ENCODE measurements at regions not wholly inside any gene's neighbourhood (a gene's known extent, or its start where the extent isn't known, plus 50 kb on each side); places are given as distances from the start of the nearest gene placed in this dataset.

DNA sequence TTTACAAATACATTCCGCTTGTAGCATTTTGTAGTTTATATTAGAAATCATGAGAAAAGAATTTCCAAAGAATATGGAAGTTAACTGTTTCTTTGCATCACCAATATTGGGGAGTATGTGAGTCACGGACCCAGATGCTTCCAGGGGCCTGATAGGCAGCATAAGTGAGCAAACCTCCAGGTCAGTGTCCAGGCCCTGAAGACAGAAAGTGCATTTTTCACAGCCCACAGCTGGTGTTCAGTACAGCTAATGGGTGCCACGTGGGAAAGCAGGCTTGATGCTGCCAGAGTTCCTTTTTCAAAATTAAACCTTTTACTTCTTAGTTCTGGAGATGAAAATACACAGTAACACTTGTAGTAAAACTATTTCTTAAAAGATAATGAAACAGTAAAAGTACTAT, 454.4 kb upstream of the ACTBL2 start:
- no peaks in the 10 kb centered on the region for H3K9me3 ChIP-seq (replicated peaks; ENCODE audit: insufficient read depth, low read length)
- H3K4me3 ChIP-seq (ENCODE audit: low read length): no peak overlapping the region
- DNase-seq: no peak
- H3F3A ChIP-seq (ENCODE audit: insufficient read depth, low read length): no peaks in the 10 kb centered on the region
- no peak overlapping the region for H3K4me2 ChIP-seq (ENCODE audit: low read depth, low read length)
- H3K9me2 ChIP-seq (replicated peaks; ENCODE audit: insufficient read depth, low read length): no peaks in the 10 kb centered on the region
- H3K36me3 ChIP-seq (replicated peaks; ENCODE audit: insufficient read depth, low read length): no peaks in the 10 kb centered on the region
- no peak overlapping the region for H2AFZ ChIP-seq (ENCODE audit: low read length)
- H4K20me1 ChIP-seq (ENCODE audit: insufficient read depth, low read length): no peaks in the 10 kb centered on the region
- H3K9ac ChIP-seq (ENCODE audit: low read length): no peak overlapping the region
- H3K27me3 ChIP-seq (replicated peaks; ENCODE audit: insufficient read depth, low read length): no peaks in the 10 kb centered on the region
- H3K79me2 ChIP-seq (ENCODE audit: low read length): no peaks in the 10 kb centered on the region
- no peak overlapping the region for H3K27ac ChIP-seq (ENCODE audit: low read length)
- no peak for TF ChIP-seq CTCF (IDR thresholded peaks at IDR 0.05; ENCODE audit: low read length)
- no peak for TF ChIP-seq EZH2phosphoT487 (IDR thresholded peaks at IDR 0.05; ENCODE audit: low read length)
- TF ChIP-seq EZH2 (optimal IDR thresholded peaks at IDR 0.05; ENCODE audit: low read depth, low read length): no peak
- H3K4me1 ChIP-seq (ENCODE audit: low read length): no peaks in the 10 kb centered on the region; the same call in 1 of the 2 replicates

GRCh38 chr5:57932761-57933160, 450.1 kb upstream of the ACTBL2 start:
- no peaks in the 10 kb centered on the region for H3K9me2 ChIP-seq (replicated peaks; ENCODE audit: insufficient read depth, low read length)
- no peaks in the 10 kb centered on the region for H3K36me3 ChIP-seq (replicated peaks; ENCODE audit: insufficient read depth, low read length)
- no peak overlapping the region for H3K9ac ChIP-seq (ENCODE audit: low read length)
- TF ChIP-seq CTCF (IDR thresholded peaks at IDR 0.05; ENCODE audit: low read length) (no peak), EZH2 (optimal IDR thresholded peaks at IDR 0.05; ENCODE audit: low read depth, low read length) (no peak), EZH2phosphoT487 (IDR thresholded peaks at IDR 0.05; ENCODE audit: low read length) (no peak)
- H3K79me2 ChIP-seq (ENCODE audit: low read length): no peaks in the 10 kb centered on the region
- H3K4me2 ChIP-seq (ENCODE audit: low read depth, low read length): no peak overlapping the region
- H3K27ac ChIP-seq (ENCODE audit: low read length): no peak overlapping the region
- no peaks in the 10 kb centered on the region for H3K9me3 ChIP-seq (replicated peaks; ENCODE audit: insufficient read depth, low read length)
- no peak overlapping the region for H2AFZ ChIP-seq (ENCODE audit: low read length)
- H3K4me3 ChIP-seq (ENCODE audit: low read length): no peak overlapping the region
- H4K20me1 ChIP-seq (ENCODE audit: insufficient read depth, low read length): no peaks in the 10 kb centered on the region
- no peak for DNase-seq
- no peaks in the 10 kb centered on the region for H3K4me1 ChIP-seq (ENCODE audit: low read length)
- H3K27me3 ChIP-seq (replicated peaks; ENCODE audit: insufficient read depth, low read length): no peaks in the 10 kb centered on the region
- H3F3A ChIP-seq (ENCODE audit: insufficient read depth, low read length): no peaks in the 10 kb centered on the region

DNA sequence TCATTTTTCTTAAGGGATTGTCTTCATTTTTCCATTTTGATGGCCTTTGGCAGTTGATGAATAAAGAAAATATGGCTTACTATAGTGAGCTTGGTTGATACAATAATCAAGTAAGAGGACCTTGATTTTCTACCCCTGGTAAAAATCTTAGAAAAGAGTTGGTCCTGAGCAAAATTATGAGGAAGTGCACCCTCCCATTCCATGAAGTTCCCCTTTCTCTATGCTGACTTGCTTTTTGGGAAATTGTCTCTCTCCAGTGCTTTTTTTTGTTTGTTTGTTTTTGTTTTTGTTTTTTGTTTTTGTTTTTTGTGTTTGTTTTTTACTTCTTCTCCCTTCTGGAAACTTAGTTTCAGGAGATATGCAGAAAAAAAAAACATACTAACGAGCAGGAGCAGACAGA, 449.2 kb upstream of the ACTBL2 start:
- TF ChIP-seq EZH2 (optimal IDR thresholded peaks at IDR 0.05; ENCODE audit: low read depth, low read length) (no peak), CTCF (IDR thresholded peaks at IDR 0.05; ENCODE audit: low read length) (no peak), EZH2phosphoT487 (IDR thresholded peaks at IDR 0.05; ENCODE audit: low read length) (no peak)
- Histone ChIP-seq H3K9me2 (replicated peaks; ENCODE audit: insufficient read depth, low read length) (no peaks in the 10 kb centered on the region), H3K9ac (ENCODE audit: low read length) (no peak overlapping the region)

More for the DNA sequence above, 449.2 kb upstream of the ACTBL2 start:
- DNase-seq: no peak
- H3K36me3 ChIP-seq (replicated peaks; ENCODE audit: insufficient read depth, low read length): no peaks in the 10 kb centered on the region
- H3F3A ChIP-seq (ENCODE audit: insufficient read depth, low read length): no peaks in the 10 kb centered on the region
- no peak overlapping the region for H3K27ac ChIP-seq (ENCODE audit: low read length)
- H3K27me3 ChIP-seq (replicated peaks; ENCODE audit: insufficient read depth, low read length): no peaks in the 10 kb centered on the region
- no peaks in the 10 kb centered on the region for H3K9me3 ChIP-seq (replicated peaks; ENCODE audit: insufficient read depth, low read length)
- no peak overlapping the region for H3K4me3 ChIP-seq (ENCODE audit: low read length)
- no peaks in the 10 kb centered on the region for H4K20me1 ChIP-seq (ENCODE audit: insufficient read depth, low read length)
- no peaks in the 10 kb centered on the region for H3K4me1 ChIP-seq (ENCODE audit: low read length)
- no peaks in the 10 kb centered on the region for H3K79me2 ChIP-seq (ENCODE audit: low read length)
- no peak overlapping the region for H2AFZ ChIP-seq (ENCODE audit: low read length)
- H3K4me2 ChIP-seq (ENCODE audit: low read depth, low read length): no peak overlapping the region

All from MM.1S (cell line).